Neural cell (in vitro differentiated cells): ENCODE measurements at regions not wholly inside any gene's neighbourhood (a gene's known extent, or its start where the extent isn't known, plus 50 kb on each side); places are given as distances from the start of the nearest gene placed in this dataset.

Experiments
- H2AFZ ChIP-seq: fragments of 200-600, 300-800 bp; sonication (generic), shearing (Covaris generic); 2 replicates; pipeline ENCODE4 v1.6.0; 2014; ENCODE audit warnings: low read depth, mild to moderate bottlenecking, antibody characterized with exemption, low read length, moderate library complexity
- H3F3A ChIP-seq: fragments of 200-600 bp; shearing (Covaris generic); 2 replicates; pipeline ENCODE4 v1.6.1; 2016; ENCODE audit warnings: mild to moderate bottlenecking, moderate library complexity, mixed read lengths, antibody characterized with exemption, low read length; ENCODE audit not compliant: insufficient read depth, poor library complexity, severe bottlenecking
- H3K27ac ChIP-seq: fragments of 200-600, 300-800 bp; sonication (generic), shearing (Covaris generic); 2 replicates; pipeline ENCODE4 v1.5.1; 2014; ENCODE audit warnings: mild to moderate bottlenecking, low read length, moderate library complexity
- H3K27me3 ChIP-seq: fragments of 300-800, 200-600 bp; sonication (generic), shearing (Covaris generic); 2 replicates; pipeline ENCODE4 v1.6.0; 2014; ENCODE audit warnings: mild to moderate bottlenecking, low read depth, low read length, moderate library complexity; ENCODE audit not compliant: insufficient read depth
- H3K36me3 ChIP-seq: fragments of 300-800, 200-600 bp; sonication (generic), shearing (Covaris generic); 2 replicates; pipeline ENCODE4 v1.5.1; 2014; ENCODE audit warnings: mild to moderate bottlenecking, antibody characterized with exemption, low read length, moderate library complexity; ENCODE audit not compliant: insufficient read depth
- H3K4me2 ChIP-seq: fragments of 300-800, 200-600 bp; sonication (generic), shearing (Covaris generic); 2 replicates; pipeline ENCODE4 v1.6.0; 2014; ENCODE audit warnings: mild to moderate bottlenecking, low read length
- H3K4me3 ChIP-seq: fragments of 300-800, 200-600 bp; sonication (generic), shearing (Covaris generic); 2 replicates; pipeline ENCODE4 v1.5.1; 2014; ENCODE audit warnings: mild to moderate bottlenecking, low read length, moderate library complexity
- H3K79me2 ChIP-seq: fragments of 200-600 bp; shearing (Covaris generic); replicated peaks from 2 replicates; pipeline ENCODE4 v1.6.0; 2014; ENCODE audit warnings: mild to moderate bottlenecking, low read length, moderate library complexity; ENCODE audit not compliant: insufficient read depth
- H3K9ac ChIP-seq: fragments of 300-800, 200-600 bp; sonication (generic), shearing (Covaris generic); 2 replicates; pipeline ENCODE4 v1.6.1; 2016; ENCODE audit warnings: mild to moderate bottlenecking, low read length, mixed read lengths
- H3K9me2 ChIP-seq: fragments of 200-600 bp; shearing (Covaris generic); 2 replicates; pipeline ENCODE4 v1.6.1; 2016; ENCODE audit warnings: mild to moderate bottlenecking, low read length, mixed read lengths; ENCODE audit not compliant: insufficient read depth
- H3K9me3 ChIP-seq: fragments of 200-600, 300-800 bp; sonication (generic), shearing (Covaris generic); 2 replicates; pipeline ENCODE4 v1.6.1; 2016; ENCODE audit warnings: mild to moderate bottlenecking, mixed run types, low read length, moderate library complexity, mixed read lengths
- H4K20me1 ChIP-seq: fragments of 200-600 bp; shearing (Covaris generic); 2 replicates; pipeline ENCODE4 v1.6.1; 2016; ENCODE audit warnings: mild to moderate bottlenecking, mixed run types; ENCODE audit not compliant: insufficient read depth
- EZH2 ChIP-seq: fragments of 200-600, 300-800 bp; shearing (Covaris generic), sonication (generic); IDR thresholded peaks from 2 replicates; pipeline ENCODE4 v1.6.1; 2014; ENCODE audit warnings: antibody characterized with exemption, low read length, borderline replicate concordance, mild to moderate bottlenecking; ENCODE audit not compliant: insufficient read depth, poor library complexity, severe bottlenecking
- MXI1 ChIP-seq: fragments of 450-650 bp; conservative IDR thresholded peaks from 2 replicates; pipeline ENCODE4 v1.6.1; 2014; ENCODE audit warnings: antibody characterized with exemption, mild to moderate bottlenecking; ENCODE audit not compliant: poor library complexity, severe bottlenecking
- POLR2AphosphoS5 ChIP-seq: IDR thresholded peaks from 2 replicates; pipeline ENCODE4 v1.6.1; 2012
- RAD21 ChIP-seq: fragments of 450-650 bp; conservative IDR thresholded peaks from 2 replicates; pipeline ENCODE4 v1.6.1; 2014; ENCODE audit warnings: antibody characterized with exemption, mild to moderate bottlenecking, moderate library complexity
- SMC3 ChIP-seq: fragments of 450-650 bp; conservative IDR thresholded peaks from 2 replicates; pipeline ENCODE4 v1.6.1; 2014; ENCODE audit warnings: antibody characterized with exemption, mild to moderate bottlenecking, moderate library complexity; ENCODE audit not compliant: poor library complexity
- TAF1 ChIP-seq: IDR thresholded peaks from 2 replicates; pipeline ENCODE4 v1.6.1; 2012; ENCODE audit warnings: low read depth
- TF ChIP-seq, protein P1 (sequence below): IDR thresholded peaks from 2 replicates; pipeline ENCODE4 v1.6.1; 2012; ENCODE audit warnings: borderline replicate concordance
- TF ChIP-seq, protein P2 (sequence below): fragments of 450-650 bp; IDR thresholded peaks from 2 replicates; pipeline ENCODE4 v1.5.1; 2014; ENCODE audit warnings: antibody characterized with exemption, mild to moderate bottlenecking, moderate library complexity; ENCODE audit not compliant: poor library complexity, severe bottlenecking

DNA sequence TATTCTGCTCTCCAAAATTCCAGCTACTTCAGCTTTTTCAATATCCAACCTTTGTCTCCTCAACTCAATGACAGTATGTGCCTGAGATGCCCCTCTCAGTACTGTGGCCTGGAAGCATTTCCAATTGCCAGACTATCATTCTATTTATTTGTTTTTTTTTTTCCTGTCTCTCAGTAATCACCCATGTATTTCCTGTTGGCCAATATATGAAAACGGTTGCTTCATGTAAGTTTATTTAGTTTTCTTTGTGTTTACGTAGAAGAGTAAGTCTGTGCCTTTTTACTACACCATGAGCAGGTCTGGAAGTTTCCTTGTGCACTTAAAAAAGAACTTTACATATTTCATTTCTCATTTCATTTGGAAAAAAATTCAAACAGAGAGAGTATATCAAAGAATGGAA, 537.5 kb upstream of the SPANXN1 start:
- Histone ChIP-seq H3K27me3 (no peaks in the 10 kb centered on the region), H3K9me3 (no peaks in the 10 kb centered on the region), H3K9ac (no peak overlapping the region), H3F3A (no peaks in the 10 kb centered on the region), H3K4me2 (no peak overlapping the region), H3K27ac (no peak overlapping the region), H2AFZ (no peak overlapping the region), H3K79me2 (no peaks in the 10 kb centered on the region), H3K4me3 (no peak overlapping the region), H3K9me2 (no peaks in the 10 kb centered on the region), H3K36me3 (no peaks in the 10 kb centered on the region), H4K20me1 (no peaks in the 10 kb centered on the region)
- TF ChIP-seq EZH2 (no peak), MXI1 (no peak), SMC3 (no peak), POLR2AphosphoS5 (no peak), TAF1 (no peak)
- TF ChIP-seq, protein P1, sequence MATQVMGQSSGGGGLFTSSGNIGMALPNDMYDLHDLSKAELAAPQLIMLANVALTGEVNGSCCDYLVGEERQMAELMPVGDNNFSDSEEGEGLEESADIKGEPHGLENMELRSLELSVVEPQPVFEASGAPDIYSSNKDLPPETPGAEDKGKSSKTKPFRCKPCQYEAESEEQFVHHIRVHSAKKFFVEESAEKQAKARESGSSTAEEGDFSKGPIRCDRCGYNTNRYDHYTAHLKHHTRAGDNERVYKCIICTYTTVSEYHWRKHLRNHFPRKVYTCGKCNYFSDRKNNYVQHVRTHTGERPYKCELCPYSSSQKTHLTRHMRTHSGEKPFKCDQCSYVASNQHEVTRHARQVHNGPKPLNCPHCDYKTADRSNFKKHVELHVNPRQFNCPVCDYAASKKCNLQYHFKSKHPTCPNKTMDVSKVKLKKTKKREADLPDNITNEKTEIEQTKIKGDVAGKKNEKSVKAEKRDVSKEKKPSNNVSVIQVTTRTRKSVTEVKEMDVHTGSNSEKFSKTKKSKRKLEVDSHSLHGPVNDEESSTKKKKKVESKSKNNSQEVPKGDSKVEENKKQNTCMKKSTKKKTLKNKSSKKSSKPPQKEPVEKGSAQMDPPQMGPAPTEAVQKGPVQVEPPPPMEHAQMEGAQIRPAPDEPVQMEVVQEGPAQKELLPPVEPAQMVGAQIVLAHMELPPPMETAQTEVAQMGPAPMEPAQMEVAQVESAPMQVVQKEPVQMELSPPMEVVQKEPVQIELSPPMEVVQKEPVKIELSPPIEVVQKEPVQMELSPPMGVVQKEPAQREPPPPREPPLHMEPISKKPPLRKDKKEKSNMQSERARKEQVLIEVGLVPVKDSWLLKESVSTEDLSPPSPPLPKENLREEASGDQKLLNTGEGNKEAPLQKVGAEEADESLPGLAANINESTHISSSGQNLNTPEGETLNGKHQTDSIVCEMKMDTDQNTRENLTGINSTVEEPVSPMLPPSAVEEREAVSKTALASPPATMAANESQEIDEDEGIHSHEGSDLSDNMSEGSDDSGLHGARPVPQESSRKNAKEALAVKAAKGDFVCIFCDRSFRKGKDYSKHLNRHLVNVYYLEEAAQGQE, result no peak
- TF ChIP-seq, protein P2, sequence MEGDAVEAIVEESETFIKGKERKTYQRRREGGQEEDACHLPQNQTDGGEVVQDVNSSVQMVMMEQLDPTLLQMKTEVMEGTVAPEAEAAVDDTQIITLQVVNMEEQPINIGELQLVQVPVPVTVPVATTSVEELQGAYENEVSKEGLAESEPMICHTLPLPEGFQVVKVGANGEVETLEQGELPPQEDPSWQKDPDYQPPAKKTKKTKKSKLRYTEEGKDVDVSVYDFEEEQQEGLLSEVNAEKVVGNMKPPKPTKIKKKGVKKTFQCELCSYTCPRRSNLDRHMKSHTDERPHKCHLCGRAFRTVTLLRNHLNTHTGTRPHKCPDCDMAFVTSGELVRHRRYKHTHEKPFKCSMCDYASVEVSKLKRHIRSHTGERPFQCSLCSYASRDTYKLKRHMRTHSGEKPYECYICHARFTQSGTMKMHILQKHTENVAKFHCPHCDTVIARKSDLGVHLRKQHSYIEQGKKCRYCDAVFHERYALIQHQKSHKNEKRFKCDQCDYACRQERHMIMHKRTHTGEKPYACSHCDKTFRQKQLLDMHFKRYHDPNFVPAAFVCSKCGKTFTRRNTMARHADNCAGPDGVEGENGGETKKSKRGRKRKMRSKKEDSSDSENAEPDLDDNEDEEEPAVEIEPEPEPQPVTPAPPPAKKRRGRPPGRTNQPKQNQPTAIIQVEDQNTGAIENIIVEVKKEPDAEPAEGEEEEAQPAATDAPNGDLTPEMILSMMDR, result no peak

DNA sequence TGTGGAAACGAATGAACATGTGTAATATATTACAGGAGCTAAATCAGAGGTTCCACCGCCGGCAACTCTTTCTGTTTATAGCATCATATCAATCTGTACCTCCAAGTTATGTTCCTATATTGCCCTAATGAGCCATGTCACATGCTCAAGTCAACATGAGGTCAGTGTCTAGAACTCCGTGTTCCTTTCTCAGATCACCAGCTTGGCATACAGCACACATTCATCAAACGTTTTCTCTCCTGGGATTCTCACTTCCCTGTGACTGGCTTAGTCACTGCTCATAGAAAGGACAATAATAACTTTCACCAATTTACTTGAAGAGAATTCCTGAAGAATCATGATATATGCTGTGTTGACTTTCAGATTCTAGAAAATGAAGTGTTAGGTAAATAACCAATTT, 532.0 kb upstream of the SPANXN1 start:
- H3K4me2 ChIP-seq, result no peak overlapping the region
- H3K9me2 ChIP-seq, result no peaks in the 10 kb centered on the region
- no peak overlapping the region for H3K9ac ChIP-seq
- H2AFZ ChIP-seq, result no peak overlapping the region
- no peaks in the 10 kb centered on the region for H3K79me2 ChIP-seq
- TF ChIP-seq, protein P1, result no peak
- TF ChIP-seq POLR2AphosphoS5, result no peak
- TF ChIP-seq RAD21, result no peak
- H3F3A ChIP-seq, result no peaks in the 10 kb centered on the region
- H3K27ac ChIP-seq, result no peak overlapping the region
- no peaks in the 10 kb centered on the region for H3K9me3 ChIP-seq
- H4K20me1 ChIP-seq, result no peaks in the 10 kb centered on the region
- H3K27me3 ChIP-seq, result no peaks in the 10 kb centered on the region
- H3K4me3 ChIP-seq, result no peak overlapping the region
- H3K36me3 ChIP-seq, result no peaks in the 10 kb centered on the region
